Heart left ventricle (tissue), 13 donors: ENCODE measurements at regions not wholly inside any gene's neighbourhood (a gene's known extent, or its start where the extent isn't known, plus 50 kb on each side); places are given as distances from the start of the nearest gene placed in this dataset.

Experiments
- CTCF ChIP-seq, 12 donors: fragments of 200-600 bp; sonication (generic) in 4 of 12; IDR thresholded peaks; one replicate each; pipeline versions ENCODE4 v1.5.0 to v1.8.0; 2018 to 2022; ENCODE audit warnings: antibody characterized with exemption in 12 of 12, mild to moderate bottlenecking in 5 of 12
- POLR2A ChIP-seq, 2 donors: fragments of 450-650 bp; IDR thresholded peaks; one replicate each; pipeline ENCODE4 v1.6.1; 2017; ENCODE audit warnings: antibody characterized with exemption in 2 of 2, mild to moderate bottlenecking in 2 of 2, moderate library complexity in 2 of 2
- donor health status: ischemic (EF 13 %, LVEDD 7.1; RV severe dilation, severe dysfunction).
- donor health status: DM: no; HTN: yes; CAD: no.
- donor health status: DM: no; HTN: no; CAD: no.
- donor health status: ischemic (EF 25% LVEDD 6.9; RV normal size, moderate dysfunction).
- donor health status: ischemic (EF 25% LVEDD 5.7; RV mildly dilated, moderate dysfunction).
- donor health status: ischemic (EF 35%, LVEDD 5.7; RV mildly dilated, moderate dysfunction).
- donor health status: nonischemic (EF 11% LVEDD 7.7; RV severe dilation, severe dysfunction).
- donor health status: DM: yes; HTN: yes; CAD: no.
- donor health status: PGD.
- donor health status: ischemic (EF 29% LVEDD 5.4; RV normal size, mild dysfunction).
- donor health status: nonischemic (EF 23%, LVEDD 6.1; RV moderate dilation, normal function).

DNA sequence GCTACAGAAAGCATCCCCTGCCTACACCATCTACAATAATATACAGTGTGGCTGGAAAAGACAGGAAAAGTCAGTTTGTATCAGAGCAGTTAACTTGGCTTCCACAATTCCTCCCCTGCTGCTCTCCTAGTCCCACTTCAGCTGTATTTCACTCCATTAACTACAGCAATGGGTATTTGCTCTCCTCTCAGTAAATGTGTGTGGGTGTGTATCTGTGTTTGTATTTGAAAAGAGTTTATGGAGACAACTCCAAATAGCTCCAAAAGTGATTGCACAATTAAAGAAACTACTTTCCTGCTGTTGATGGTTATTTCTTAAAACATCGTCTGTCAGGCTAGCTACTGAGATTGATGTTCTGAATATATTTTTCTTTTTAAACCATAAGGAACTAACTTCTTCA is 333.7 kb upstream of the FIGN start:
- TF ChIP-seq CTCF (IDR thresholded peaks at IDR 0.05) (no peak), POLR2A (IDR thresholded peaks at IDR 0.05) (no peak)
